GM08714 (cell line): ENCODE measurements at regions not wholly inside any gene's neighbourhood (a gene's known extent, or its start where the extent isn't known, plus 50 kb on each side); places are given as distances from the start of the nearest gene placed in this dataset.
"Not testable (repeated sequence)": the region's sequence is repeated elsewhere in the genome, so short reads cannot be mapped to it uniquely, and the experiment has no call there.

Experiments used
- H3K4me3 ChIP-seq: fragments of 200-500 bp; sonication (Bioruptor generic); 2 replicates; pipeline ENCODE4 v1.5.1; 2014; ENCODE audit warnings: mild to moderate bottlenecking, low read length, inconsistent platforms
- ZNF274 ChIP-seq: IDR thresholded peaks from 2 replicates; pipeline ENCODE4 v1.6.1; 2012; ENCODE audit warnings: mild to moderate bottlenecking, low read depth, low read length

GRCh38 chr14:43406931-43407330, 1100.2 kb downstream of the FSCB start:
- H3K4me3 ChIP-seq, result no peak overlapping the region
- TF ChIP-seq ZNF274, result no peak

- H3K4me3 ChIP-seq, result no peak overlapping the region
- TF ChIP-seq ZNF274, result no peak
Measured at GRCh38 chr14:43399289-43399688, 1107.8 kb downstream of the FSCB start.

- H3K4me3 ChIP-seq, result not testable (repeated sequence)
Measured at GRCh38 chr14:43370565-43370896, 1136.6 kb downstream of the FSCB start.

GRCh38 chr14:43369710-43370564, 1137.1 kb downstream of the FSCB start:
- no peak for TF ChIP-seq ZNF274
- H3K4me3 ChIP-seq, result no peak overlapping the region

GRCh38 chr14:43362586-43362985, 1144.5 kb downstream of the FSCB start:
- H3K4me3 ChIP-seq, result no peak overlapping the region
- no peak for TF ChIP-seq ZNF274

- H3K4me3 ChIP-seq, result no peak overlapping the region
- TF ChIP-seq ZNF274, result no peak
Measured at GRCh38 chr14:43361751-43362150, 1145.3 kb downstream of the FSCB start.

GRCh38 chr14:43360239-43360638, 1146.8 kb downstream of the FSCB start:
- H3K4me3 ChIP-seq, result no peak overlapping the region
- TF ChIP-seq ZNF274, result no peak

- TF ChIP-seq ZNF274, result no peak
- H3K4me3 ChIP-seq, result no peak overlapping the region
Measured at GRCh38 chr14:43359317-43359716, 1147.8 kb downstream of the FSCB start.

GRCh38 chr14:43356979-43357545, 1150.0 kb downstream of the FSCB start:
- no peak overlapping the region for H3K4me3 ChIP-seq

GRCh38 chr14:43356382-43356781, 1150.7 kb downstream of the FSCB start:
- TF ChIP-seq ZNF274, result no peak
- no peak overlapping the region for H3K4me3 ChIP-seq

More at GRCh38 chr14:43356979-43357545, 1150.0 kb downstream of the FSCB start:
- no peak for TF ChIP-seq ZNF274

GRCh38 chr14:43341921-43342320, 1165.2 kb downstream of the FSCB start:
- TF ChIP-seq ZNF274, result no peak
- no peak overlapping the region for H3K4me3 ChIP-seq

- no peak overlapping the region for H3K4me3 ChIP-seq
- TF ChIP-seq ZNF274, result no peak
Measured at GRCh38 chr14:43338713-43339112, 1168.4 kb downstream of the FSCB start.

- no peak for TF ChIP-seq ZNF274
- H3K4me3 ChIP-seq, result no peak overlapping the region
Measured at GRCh38 chr14:43336351-43336750, 1170.7 kb downstream of the FSCB start.

- not testable (repeated sequence) for H3K4me3 ChIP-seq
Measured at GRCh38 chr14:43326501-43327407, 1180.3 kb downstream of the FSCB start.

GRCh38 chr14:43316427-43316826, 1190.7 kb downstream of the FSCB start:
- no peak overlapping the region for H3K4me3 ChIP-seq
- TF ChIP-seq ZNF274, result no peak
